RPMI8226 (cell line): ENCODE measurements at regions not wholly inside any gene's neighbourhood (a gene's known extent, or its start where the extent isn't known, plus 50 kb on each side); places are given as distances from the start of the nearest gene placed in this dataset.

Experiments used
- DNase-seq: peaks from one replicate; pipeline ENCODE4 v3.0.0-alpha.2; 2015

GRCh38 chr2:10964052-10964790 is 52.5 kb downstream of the KCNF1 start:
- DNase-seq = no peak

GRCh38 chr2:10965241-10965843 is 53.6 kb downstream of the KCNF1 start:
- no peak for DNase-seq

GRCh38 chr2:10966056-10966455 is 54.3 kb downstream of the KCNF1 start:
- DNase-seq = no peak

- no peak for DNase-seq
Measured at GRCh38 chr2:10966741-10967140, 55.0 kb downstream of the KCNF1 start.

GRCh38 chr2:10968176-10968575 is 56.4 kb downstream of the KCNF1 start:
- DNase-seq = no peak

- DNase-seq = no peak
Measured at GRCh38 chr2:10970666-10971065, 58.9 kb downstream of the KCNF1 start.

- DNase-seq = no peak
Measured at GRCh38 chr2:10971161-10971887, 59.6 kb downstream of the KCNF1 start.

GRCh38 chr2:10971888-10972260 is 60.1 kb downstream of the KCNF1 start:
- no peak for DNase-seq

GRCh38 chr2:10972683-10973433 is 61.1 kb downstream of the KCNF1 start:
- no peak for DNase-seq

GRCh38 chr2:10973766-10974165 is 62.0 kb downstream of the KCNF1 start:
- no peak for DNase-seq

GRCh38 chr2:10977003-10977402 is 65.3 kb downstream of the KCNF1 start:
- DNase-seq = peak; percentile 11

GRCh38 chr2:10977621-10978020 is 65.9 kb downstream of the KCNF1 start:
- no peak for DNase-seq

GRCh38 chr2:10978090-10978670 is 66.4 kb downstream of the KCNF1 start:
- no peak for DNase-seq

- DNase-seq = no peak
Measured at GRCh38 chr2:10980071-10980470, 68.3 kb downstream of the KCNF1 start.

- no peak for DNase-seq
Measured at GRCh38 chr2:10980886-10981425, 69.2 kb downstream of the KCNF1 start.

- DNase-seq = no peak
Measured at GRCh38 chr2:10981451-10981850, 69.7 kb downstream of the KCNF1 start.

GRCh38 chr2:10981941-10982431 is 70.3 kb downstream of the KCNF1 start:
- no peak for DNase-seq

- no peak for DNase-seq
Measured at GRCh38 chr2:10982931-10983701, 71.4 kb downstream of the KCNF1 start.

- no peak for DNase-seq
Measured at GRCh38 chr2:10983711-10984110, 72.0 kb downstream of the KCNF1 start.

GRCh38 chr2:10984418-10985135 is 72.8 kb downstream of the KCNF1 start:
- no peak for DNase-seq

- no peak for DNase-seq
Measured at GRCh38 chr2:10985260-10985659, 73.5 kb downstream of the KCNF1 start.
